Hepatic stellate cell (primary cell): ENCODE measurements at regions not wholly inside any gene's neighbourhood (a gene's known extent, or its start where the extent isn't known, plus 50 kb on each side); places are given as distances from the start of the nearest gene placed in this dataset.
"Not testable (repeated sequence)": the region's sequence is repeated elsewhere in the genome, so short reads cannot be mapped to it uniquely, and the experiment has no call there.

Source experiments
- DNase-seq: peaks from one replicate; pipeline ENCODE4 v3.0.0; 2011; ENCODE audit warnings: low spot score

DNA sequence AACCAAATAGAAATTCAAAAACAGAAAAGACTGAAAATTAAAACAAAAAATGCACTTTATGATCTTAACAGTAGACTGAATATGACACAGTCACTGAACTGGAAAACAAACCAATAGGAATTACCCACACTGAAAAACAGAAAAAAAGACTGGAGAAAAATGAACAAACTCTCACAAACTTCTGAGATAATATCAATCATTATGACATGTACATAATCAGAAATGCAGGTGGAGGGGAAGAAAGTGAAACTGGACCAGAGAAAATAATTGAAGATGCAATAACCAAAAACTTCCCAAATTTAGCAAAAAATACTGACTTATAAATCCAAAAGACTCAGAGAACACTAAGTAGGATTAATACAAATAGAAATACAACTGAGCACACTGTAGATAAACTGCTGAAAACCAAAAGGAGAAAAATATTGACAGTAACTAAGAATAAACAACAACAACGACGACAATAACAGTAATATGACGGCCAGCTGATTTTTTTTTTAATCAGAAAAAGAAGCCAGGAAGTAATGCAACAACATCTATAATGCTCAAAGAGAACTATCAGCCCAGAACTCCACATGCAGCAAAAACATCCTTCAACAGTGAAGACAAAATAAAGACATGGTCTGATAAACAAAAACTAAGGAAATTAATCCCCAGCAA lies 108.1 kb downstream of the ZFAND4 start:
- no peak for DNase-seq

DNA sequence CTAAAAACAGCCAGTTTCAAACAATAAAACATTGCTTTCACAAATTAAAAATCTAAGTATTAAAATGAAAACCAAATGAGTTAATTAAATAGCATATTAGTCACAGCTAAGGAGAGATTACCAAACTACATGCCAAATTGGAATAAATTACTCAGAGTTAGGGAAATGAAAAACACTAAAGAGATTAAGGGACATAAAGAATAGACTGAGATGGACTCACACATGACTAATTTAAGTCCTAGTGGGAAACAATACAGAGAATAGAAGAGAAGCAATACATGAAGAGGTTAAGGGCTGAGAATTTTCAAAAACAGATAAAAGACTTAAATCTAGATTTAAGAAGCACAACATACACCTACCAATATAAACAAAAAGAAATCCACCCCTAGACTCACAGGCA lies 110.6 kb downstream of the ZFAND4 start:
- DNase-seq: no peak

DNA sequence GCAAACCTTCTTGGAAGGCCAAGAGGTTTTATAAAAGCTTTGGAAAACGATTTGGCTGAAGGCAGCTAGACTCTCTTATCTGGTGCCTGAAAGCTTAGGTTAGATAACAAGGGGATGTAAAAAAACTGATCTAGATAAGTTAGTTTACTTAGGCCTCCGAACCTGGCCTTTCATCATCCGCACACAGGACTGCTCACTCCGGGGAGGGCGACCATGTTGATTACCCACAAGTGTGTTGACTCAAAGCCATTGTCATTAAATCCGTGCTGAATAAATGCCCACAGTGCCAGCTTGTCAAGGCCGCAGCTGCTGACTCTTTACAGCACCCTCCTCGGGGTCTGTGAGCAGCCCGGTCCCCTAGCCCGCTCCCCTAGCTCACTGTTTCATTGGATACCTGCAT lies 112.3 kb downstream of the ZFAND4 start:
- no peak for DNase-seq

DNA sequence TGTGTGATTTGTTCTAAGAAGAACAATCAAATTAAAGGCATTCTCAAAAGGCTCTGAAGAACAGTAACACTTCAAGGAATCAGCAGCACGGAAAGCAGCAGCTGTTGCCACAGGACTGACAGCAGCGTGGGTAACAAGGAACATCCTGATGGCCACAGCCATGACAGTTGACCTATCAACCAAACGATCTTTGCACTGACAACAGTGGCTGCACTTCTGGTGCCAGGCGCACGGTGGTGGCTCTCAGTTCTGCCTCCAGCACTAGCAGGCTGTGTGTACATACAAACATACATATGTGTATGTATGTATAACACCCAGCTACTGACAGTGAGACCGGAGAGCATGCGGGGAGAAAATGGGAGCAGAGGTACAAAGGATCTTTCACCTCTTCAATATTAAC lies 114.1 kb downstream of the ZFAND4 start:
- DNase-seq: no peak

DNA sequence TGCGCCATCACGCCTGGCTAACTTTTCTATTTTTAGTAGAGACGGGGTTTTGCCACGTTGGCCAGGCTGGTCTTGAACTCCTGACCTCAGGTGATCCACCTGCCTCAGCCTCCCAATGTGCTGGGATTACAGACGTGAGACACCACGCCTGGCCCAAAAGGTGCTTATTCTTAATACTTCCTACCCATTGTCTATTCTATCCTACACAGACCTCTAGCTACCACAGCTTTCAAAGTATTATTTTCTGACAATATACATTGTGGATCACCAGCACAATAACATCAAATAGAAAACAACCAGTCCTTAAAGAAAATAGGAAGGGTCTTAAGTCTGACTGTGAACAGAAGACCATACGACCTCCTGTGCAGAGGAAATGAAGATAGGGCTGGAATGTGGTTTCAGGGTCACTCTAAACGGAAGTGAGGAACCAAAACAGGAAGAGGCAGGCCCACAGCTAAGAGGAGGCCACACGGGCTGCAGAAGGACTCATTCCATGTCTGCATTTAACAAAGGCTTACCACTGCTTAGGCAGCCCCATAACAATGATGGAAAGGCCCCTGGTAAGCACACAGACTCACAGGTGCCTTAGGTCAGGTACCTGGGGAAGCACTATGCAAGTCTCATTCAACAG lies 115.2 kb downstream of the ZFAND4 start:
- DNase-seq: no peak

DNA sequence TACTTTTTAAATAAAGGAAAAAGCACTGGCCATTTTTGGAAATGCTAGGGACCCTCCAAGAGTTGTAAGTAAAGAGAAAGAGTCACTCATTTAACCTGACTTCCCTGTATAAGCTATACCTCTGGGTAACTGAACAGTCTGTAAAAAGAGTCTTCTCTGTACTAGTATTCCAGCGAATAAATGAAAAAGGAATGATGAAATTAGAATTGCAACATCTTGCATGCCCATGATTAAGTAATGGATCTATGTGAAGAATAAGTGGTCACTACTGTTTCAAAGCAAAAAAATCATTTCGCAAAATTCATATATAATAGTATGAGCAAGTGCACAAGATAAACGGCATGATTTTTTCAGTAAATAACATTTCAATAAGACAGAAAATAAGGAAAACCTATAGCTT lies 116.8 kb downstream of the ZFAND4 start:
- DNase-seq: no peak

DNA sequence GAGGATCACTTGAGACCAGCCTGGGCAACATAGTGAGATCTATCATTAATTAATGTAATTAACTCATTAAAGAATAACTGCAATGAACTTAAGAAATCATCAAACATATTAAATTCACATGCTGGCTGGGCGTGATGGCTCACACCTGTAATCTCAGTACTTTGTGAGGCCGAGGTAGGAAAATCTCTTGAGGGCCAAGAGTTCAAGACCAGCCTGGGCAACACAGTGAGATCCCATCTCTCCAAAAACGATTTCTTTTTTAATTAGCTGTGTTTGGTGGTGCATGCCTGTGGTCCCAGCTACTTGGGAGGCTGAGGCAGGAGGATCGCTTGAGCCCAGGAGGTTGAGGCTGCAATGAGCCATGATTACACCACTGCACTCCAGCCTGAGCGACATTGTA lies 117.2 kb downstream of the ZFAND4 start:
- not testable (repeated sequence) for DNase-seq

DNA sequence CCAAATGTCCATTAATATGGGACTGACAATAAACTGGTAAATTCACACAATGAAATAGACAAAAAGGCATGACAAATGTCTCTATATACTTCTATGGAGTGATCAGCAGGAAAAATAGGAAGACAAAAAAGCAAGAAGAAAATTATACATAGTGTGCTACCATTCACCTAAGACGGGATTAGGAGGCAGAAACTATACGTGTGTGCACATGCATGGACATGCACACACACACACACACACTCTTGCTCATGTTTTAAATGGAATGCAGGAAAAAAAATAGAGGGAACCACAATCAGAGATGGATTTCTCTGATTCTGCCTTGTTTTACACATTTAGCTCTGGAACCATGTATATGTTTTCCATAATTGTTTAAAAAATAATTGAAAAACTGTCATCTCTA lies 119.0 kb downstream of the ZFAND4 start:
- DNase-seq: no peak

DNA sequence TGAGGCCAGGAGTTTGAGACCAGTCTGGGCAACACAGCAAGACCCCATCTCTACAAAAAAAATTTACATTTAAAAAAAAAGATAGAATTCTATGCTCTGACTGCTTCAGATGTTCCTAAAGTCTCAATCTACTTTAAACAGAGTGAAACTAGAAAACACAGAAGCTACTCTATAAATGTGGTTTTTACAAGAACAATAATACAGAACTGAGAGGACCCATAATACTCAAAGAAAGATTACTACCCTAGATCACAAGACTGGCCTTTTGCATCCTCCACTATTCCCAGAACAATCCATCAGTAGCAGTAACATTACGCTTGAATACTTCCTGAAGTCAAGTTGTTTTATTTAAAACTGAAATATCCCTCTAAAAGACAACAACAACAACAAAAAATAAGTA lies 119.4 kb downstream of the ZFAND4 start:
- DNase-seq: no peak

DNA sequence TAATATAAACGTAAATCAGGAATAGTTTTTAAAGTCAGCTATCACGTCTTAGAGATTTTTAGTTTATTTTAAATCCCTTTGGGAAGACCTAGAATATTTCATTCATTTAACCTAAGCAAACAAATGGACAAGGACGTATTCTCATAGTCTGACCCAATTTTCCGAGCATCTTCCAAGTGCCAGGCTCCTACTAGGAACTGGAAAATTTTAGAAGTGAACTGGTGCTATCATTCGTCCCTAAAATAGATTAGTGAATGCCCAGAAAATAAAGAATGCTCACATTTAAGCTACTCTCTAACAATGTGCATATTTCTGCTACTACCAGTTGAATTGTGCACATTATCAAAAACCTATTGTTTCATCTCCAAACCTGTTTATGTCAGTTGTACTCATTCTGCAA lies 120.1 kb downstream of the ZFAND4 start:
- DNase-seq: no peak

DNA sequence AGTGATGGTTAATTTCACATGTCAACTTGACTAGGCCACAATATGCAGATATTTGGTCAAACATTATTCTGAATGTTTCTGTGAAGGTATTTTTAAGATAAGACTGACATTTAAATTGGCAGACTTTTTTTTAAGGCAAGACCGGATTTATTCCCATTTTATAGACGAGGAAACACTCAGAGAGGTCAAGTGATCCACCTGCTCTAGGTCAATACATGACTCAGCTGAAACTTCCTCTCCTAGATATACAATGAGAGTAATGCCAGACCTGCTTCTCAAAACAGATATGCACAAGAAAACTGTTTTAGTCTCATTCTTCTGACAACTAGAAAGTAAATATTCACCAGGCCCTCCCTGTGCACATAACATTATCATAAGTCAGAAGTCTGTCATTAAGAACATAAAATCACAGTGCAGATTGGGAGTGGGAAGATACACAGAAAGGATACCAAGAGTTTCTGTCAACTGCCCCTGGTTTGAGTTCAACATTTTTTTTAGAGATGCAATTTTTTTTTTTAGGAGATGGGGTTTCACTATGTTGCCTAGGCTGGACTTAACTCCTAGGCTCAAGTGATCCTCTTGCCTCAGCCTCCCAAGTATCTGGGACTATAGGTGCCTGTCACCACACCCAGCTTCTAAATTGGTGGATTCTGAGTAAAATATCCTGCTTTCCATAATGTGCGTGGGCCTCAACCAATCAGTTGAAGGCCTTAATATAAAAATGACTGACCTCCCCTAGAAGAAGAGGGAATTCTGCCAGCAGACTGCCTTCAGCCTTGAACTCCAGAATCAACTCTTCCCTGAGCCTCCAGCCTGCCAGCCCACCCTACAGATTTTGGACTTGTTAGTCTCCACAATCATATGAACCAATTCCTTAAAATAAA lies 121.4 kb downstream of the ZFAND4 start:
- DNase-seq: no peak

DNA sequence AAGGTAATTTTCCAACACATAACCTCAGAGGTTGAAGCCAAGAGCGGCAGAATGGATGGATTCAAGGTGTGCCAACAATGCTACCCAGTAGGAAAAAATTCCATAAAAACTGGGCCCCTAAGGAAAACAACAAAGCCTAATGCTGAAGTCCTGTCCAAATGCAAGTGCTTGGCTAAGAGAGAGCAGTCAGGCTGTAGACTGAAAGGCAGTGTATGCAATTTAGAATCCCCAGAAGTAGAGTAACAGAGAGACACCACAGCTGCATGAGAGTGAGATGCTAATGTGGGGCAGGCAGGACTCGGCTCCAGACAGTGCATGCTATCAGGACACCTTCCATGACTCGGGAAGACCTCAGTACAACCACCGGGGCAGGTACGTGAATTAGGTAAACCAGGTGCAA lies 124.5 kb downstream of the ZFAND4 start:
- no peak for DNase-seq

DNA sequence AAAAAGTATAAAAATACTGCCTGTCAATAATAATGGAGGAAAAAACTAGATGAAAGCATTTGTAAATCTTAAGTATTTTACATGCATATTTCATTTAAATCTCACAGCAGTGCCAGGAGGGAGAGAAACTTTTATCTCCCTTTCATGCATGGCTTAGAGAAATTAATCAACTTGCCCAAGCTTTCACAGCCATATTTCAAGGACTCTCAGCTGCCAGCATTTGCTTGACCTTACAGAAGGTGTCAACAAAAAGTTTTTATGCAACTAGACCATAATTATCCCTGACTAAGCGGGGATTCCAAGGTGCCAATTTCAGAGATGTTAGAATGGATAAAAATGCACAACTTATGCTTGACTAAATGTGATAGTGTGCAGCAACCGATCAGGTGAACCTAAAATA lies 125.4 kb downstream of the ZFAND4 start:
- DNase-seq: no peak

DNA sequence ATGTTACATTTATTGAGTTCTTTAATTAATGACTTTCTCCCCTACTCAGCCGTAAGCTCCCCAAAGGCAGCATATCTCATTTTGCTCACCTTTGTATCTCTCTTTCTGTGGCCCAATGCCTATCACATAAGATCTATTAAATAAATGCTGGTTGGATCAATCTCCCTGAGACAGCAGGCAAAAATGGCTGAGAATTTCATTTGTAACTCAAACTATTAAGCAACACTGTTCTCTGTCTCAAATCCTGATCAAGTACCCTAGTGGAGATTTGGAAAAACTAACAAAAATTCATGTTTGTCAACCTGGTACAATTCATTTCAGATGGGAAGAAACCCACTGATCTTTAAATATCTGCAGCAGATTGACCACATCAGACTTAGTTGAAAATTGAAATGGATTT lies 127.4 kb downstream of the ZFAND4 start:
- DNase-seq: no peak

DNA sequence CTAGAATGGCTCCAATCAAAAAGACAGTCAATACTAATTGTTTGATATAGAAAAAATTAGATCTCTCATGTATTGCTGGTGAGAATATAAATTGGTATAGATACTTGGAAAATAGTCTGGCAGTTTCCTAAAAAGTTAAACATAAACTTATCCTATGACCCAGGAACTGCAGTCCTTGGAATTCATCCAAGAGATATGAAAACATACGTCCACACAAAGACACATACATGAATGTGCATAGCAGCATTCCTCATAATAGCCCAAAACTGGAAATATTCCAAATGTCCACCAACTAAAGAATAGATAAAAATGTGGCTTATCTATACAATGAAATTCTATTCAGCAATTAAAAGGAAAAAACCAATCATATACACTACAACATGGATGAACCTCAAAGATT lies 128.4 kb downstream of the ZFAND4 start:
- DNase-seq: no peak

DNA sequence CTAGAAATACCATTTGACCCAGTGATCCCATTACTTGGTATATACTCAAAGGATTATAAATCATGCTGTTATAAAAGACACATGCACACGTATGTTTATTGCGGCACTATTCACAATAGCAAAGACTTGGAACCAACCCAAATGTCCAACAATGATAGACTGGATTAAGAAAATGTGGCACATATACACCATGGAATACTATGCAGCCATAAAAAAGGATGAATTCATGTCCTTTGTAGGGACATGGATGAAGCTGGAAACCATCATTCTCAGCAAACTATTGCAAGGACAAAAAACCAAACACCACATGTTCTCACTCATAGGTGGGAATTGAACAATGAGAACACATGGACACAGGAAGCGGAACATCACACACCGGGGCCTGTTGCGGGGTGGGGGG lies 131.5 kb downstream of the ZFAND4 start:
- DNase-seq: not testable (repeated sequence)

DNA sequence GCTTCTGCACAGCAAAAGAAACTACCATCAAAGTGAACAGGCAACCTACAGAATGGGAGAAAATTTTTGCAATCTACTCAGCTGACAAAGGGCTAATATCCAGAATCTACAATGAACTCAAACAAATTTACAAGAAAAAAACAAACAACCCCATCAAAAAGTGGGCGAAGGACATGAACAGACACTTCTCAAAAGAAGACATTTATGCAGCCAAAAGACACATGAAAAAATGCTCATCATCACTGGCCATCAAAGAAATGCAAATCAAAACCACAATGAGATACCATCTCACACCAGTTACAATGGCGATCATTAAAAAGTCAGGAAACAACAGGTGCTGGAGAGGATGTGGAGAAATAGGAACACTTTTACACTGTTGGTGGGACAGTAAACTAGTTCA lies 132.0 kb downstream of the ZFAND4 start:
- not testable (repeated sequence) for DNase-seq

DNA sequence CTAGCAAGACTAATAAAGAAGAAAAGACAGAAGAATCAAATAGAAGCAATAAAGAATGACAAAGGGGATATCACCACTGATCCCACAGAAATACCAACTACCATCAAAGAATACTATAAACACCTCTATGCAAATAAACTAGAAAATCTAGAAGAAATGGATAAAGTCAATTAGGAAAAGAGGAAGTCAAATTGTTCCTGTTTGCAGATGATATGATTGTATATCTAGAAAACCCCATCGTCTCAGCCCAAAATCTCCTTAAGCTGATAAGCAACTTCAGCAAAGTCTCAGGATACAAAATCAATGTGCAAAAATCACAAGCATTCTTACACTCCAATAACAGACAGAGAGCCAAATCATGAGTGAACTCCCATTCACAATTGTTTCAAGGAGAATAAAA lies 133.0 kb downstream of the ZFAND4 start:
- not testable (repeated sequence) for DNase-seq

DNA sequence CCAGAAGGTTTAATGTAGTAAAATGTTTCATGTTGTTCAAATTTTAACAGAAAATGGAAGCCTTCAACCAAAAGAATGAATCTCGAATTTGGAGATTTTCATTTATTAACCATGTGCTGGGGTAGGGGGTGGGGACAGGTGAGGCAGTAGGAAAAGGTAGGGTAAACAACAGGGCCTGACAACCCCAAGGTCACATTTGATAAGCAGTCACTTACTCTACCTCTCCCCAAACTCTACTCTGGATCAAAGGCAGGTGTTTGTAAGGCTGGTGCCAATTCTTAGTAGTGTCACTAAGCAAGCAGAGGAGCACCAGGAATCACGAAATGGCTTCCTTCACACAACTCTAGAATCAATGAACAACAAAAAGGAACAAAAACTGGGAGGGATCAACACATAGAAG lies 138.0 kb downstream of the ZFAND4 start:
- DNase-seq: no peak

DNA sequence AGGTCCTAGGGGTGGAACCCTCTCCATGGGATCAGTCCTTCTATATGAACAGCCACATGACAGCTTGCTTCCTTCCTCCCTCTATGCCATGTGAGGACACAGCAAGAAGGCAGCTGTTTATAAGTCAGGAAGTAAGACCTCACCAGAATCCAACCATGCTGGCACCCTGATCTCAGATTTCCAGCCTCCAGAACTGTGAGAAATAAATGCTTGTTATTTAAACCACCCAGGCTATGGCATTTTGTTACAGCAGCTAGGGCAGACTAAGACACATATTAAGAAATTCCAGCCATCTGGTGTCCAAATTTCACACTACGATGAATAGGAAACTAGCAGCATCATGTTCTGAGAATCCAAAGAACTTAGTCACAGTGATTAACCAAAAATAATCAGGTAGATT lies 140.1 kb downstream of the ZFAND4 start:
- no peak for DNase-seq

DNA sequence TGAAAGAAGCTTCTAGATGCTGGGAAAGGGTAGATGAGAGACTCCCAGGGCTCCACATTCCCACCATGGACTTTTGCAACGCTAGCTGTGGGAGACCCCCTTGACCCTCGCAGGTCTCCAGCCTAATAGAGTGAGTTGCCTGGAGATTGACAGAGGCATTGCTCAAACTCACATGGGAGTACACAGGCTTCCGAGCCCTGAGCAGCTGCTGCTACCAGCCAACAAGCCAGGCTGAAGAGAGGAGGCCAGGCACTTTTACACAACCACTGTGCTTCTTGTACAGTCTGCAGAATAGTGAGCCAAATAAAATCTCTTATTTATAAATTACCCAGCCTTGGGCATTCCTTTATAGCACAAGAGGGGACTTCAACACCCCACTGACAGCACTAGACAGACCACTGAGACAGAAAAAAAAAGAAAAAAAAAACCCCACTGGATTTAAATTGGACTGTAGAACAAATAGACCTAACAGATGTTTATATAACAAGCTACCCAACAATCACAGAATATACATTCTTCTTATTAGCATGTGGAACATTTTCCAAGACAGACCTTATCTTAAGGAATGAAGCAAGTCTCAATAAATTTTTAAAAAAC lies 146.2 kb downstream of the ZFAND4 start:
- no peak for DNase-seq

DNA sequence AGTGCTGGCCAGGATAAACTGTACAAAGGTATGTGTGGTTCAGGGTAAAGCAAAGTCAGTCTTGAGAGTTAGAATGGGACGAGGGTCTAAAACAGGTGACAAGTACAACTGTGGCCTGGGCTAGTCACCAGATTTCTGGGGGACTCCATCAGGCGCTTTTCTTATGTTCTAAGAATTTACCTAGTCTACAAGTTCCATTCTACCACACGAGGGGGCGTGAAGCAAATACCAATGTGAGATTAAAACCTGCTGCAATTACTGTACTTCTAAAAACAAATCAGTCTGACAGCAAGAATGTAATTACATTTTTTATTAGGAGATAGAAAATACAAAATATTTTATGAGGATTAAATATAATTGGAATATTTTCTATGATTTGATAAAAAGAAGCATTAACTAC lies 146.5 kb downstream of the ALOX5 start:
- no peak for DNase-seq

DNA sequence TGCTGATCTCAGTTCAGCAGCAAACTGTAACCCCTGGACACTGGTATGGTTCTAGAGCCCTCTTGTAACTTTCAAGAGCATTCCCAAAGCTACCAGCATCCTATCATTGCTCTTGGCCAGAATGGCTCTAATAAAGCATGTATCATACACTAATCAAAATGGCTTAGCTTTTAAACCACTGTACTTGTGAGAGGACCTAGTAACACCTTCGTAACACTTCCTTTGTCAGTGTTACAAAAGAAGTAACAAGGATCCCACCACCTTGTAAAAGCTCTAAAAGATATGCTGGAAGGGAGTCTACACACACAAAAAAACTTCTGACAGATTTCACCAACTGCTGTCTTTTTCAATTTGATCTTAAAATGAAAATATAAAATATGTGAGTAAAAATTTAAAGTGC lies 144.7 kb downstream of the ALOX5 start:
- no peak for DNase-seq
